HG03139 (cell line): ENCODE measurements at regions not wholly inside any gene's neighbourhood (a gene's known extent, or its start where the extent isn't known, plus 50 kb on each side); places are given as distances from the start of the nearest gene placed in this dataset.

Experiments used
- ATAC-seq: cut with Tn5 transposase; IDR thresholded peaks from one replicate; pipeline ENCODE4 v1.9.1; 2021; ENCODE audit not compliant: unreplicated experiment

DNA sequence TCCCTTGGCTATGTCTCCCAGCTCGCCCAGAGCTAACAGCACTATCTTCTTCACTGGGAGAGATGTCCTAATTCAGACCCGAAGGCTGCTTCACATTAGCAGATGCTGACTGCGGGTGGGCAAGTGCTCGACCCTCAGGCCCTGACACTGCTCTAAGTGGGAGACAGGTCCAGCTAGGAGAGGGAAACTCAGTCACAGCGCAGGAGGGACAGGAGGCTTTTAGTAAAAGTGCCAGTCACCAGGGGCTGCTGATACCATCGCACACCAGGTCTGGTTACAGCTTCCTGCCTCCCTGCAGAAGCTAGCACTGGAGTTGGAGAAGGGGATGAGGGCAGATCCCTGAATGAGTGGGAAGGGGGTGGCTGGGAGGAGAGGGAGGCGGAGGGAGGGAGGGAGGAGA, 365.8 kb upstream of the RGMA start:
- no peak for ATAC-seq

DNA sequence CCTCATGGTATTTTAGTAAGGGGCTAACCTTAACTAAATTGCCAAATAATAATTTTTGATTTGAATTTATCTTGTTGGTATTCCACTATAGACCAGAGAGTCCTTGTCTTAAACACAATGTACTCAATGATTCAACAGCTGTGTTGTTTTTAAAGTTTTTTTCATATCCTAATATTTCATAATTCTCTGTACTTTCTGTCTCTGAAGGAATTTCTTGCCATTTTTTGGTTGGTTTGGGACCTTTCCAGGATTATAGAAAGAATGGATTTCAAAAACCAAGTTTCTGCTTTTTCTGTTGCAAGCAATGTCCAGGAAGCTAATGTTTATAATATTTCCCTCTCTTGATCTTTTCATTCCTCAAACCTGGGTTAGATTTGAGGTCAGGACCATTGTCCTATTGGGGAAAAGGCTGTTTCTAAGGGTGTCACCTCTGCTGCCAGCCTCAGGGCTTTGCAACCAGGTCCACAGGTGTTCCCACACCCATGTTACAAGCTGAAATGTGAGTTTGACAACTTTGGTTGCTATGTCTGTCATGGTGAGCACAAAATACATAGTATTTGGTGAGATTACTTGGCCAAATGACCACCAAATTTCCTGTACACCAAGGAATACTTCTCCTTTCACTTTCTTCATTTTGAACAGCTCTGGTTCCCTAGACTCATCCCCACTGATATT, 363.7 kb upstream of the RGMA start:
- no peak for ATAC-seq

DNA sequence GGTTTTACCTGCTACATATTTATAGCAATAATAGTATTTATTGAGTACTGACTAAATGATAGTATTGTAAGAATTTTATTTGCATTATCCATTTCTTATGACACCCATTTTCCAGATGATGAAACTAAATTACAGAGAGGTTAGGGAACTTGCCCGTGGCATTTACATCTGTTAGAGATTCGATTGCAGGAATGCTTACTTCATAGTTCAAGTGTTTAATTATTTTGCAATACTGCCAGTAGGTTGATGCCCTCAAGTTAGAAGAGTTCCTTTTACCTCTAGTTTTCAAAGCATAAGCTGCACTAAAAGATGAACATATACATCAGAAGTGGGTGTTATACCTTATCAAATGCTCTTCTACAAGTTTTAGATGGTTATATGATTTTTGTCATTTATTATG, 362.8 kb upstream of the RGMA start:
- ATAC-seq = no peak

DNA sequence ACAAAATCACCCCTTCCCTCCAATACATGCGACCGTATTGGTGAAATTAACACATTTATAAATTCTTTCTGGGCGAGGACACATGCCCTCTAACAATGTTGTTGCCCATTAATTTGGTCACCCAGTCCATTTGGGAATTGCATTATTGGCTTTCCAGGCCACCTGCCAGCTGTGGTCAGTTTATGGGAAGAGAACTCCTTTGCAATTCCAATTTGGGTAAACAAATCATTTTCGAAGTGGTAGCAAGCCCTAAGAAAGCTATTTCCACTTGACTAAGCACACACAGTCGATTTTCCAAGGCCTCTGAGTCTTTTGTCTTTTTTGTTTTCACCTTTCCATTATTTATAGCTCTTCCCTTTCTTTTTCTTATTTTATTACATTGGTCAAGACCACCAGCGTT, 362.3 kb upstream of the RGMA start:
- no peak for ATAC-seq

DNA sequence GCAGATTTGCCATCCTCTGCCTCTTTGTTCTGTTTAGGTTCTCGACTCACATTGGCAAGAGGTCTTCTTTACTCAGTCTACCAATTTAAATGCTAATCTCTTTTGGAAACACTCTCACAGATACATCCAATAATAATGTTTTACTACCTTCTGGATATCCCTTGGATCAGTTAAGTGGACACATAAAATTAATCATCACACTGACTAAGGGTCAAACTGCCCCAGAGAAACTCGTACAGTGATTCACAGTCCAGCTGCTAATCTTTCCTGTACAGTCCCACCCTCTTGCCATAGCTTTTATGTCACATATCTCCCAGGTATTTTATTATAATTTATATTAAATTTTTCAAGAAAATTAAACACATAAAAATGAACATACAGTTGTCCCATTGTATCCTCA, 360.8 kb upstream of the RGMA start:
- no peak for ATAC-seq

DNA sequence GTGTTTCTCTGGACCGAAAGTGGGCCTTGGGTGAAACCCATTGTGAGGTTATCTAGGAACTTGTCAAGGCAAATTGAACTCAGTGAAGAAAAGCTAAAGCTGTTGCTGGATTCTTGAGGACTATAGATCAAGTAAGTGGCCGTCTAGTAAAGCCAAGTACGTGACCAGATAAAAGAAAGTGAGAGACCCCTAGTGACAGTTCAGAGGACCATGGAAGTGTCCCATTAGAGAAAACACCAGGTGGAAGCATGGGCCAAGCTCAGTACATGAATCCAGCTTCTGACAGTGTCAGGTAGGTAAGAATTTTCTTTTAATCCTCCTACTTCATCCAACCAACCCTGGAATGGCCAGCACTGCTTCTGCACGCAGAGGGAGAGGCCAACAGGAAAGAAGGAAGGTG, 349.3 kb upstream of the RGMA start:
- ATAC-seq = no peak

DNA sequence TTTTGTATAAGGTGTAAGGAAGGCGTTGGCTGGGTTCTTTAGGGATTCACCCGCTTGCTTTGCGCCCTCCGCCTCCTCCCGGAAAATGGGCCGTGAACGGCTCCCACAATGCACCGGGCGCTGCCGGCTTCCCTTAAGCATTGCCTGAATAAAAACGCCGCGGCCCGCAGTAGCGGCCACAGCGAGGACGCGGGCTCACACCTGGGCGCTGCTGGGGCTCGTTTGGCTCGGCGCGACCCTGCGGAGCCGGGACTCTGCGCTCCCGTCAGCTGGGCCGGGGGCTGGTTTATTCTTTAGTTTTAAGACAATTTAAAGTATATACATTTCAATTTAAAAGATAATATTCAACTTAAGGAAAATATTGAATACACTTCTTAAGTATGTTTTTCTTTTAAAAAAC, 343.5 kb upstream of the RGMA start:
- ATAC-seq = no peak

DNA sequence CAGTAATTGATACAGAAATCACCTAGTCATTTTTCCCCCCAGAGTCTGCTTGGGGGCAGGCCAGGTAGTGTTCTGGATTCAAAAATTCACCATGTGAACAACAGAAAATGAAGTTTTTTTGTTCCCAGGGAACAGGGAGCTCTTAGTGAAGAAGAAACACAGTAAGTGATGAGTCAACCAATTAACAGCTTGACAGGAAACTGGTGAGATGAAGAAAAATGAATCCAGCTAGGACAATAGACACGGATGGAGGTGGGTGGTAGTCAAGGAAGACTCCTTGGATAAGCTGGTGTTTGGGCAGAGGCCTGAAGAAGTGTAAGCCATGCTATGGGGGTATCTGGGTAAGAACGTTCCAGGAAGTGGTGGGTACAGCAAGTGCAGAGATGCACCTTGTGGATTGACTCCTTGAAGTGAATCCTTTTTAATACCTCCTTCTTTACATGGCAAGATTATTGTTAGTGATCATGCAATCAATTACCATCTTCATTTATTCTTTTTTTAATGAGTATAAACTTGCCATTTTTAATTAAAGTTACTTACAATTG, 339.9 kb upstream of the RGMA start:
- ATAC-seq = no peak

DNA sequence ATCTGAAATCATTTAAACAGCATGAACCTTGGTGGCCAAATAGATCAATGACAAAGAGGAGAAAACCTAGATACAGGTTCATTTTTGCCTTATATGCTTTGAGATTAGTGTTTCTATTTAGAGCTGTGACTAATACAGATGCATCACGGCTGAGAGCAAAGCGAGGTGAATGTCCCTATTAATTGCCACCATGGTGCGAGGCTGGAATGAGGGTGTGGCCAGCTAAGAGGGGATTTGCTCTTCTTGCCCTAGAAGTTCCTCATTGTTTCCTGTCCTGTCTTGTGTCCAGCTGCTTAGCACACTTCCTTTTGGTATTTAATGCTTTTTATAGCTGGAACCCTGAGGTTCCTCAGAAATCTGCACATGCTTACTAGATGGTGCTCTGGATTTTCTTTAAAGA, 339.1 kb upstream of the RGMA start:
- no peak for ATAC-seq

DNA sequence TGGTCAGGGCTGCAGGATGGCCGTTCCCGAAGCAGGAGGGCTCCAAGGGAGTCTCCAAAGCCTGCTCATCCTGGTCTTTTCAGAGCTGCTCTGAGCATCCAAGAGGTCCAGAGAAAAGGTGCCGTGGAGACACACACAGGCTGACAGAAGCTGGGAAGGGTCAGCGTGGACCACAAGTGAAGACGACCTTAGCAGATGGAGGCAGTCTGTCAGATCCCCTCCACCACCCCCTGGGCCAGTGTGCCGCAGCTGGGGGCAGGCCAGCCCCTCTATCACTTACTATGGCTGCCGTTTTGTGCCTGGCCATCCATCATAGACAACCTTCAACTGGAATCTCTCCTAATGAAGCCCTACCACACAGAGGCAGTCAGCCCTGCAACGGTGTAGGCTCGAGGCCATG, 335.1 kb upstream of the RGMA start:
- no peak for ATAC-seq

DNA sequence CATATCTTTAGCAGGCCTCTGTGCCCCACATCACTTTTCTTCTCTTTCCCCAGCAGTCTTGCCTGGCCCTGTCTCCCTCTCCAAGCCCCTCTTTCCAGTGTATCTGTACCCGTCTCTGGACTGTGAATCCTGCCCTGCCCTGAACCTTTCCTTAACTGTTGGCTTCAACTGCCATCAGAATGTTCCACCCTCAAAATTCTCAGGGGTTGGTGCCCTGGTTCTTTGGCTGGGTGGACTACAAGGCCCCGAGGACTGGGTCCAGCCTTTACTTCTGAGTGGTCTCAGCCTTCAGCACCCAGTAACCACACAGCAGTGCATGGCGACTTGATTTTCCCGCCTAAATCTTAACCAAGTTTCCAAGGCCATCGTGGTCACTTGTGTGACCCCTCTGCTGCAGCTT, 333.5 kb upstream of the RGMA start:
- ATAC-seq = no peak

DNA sequence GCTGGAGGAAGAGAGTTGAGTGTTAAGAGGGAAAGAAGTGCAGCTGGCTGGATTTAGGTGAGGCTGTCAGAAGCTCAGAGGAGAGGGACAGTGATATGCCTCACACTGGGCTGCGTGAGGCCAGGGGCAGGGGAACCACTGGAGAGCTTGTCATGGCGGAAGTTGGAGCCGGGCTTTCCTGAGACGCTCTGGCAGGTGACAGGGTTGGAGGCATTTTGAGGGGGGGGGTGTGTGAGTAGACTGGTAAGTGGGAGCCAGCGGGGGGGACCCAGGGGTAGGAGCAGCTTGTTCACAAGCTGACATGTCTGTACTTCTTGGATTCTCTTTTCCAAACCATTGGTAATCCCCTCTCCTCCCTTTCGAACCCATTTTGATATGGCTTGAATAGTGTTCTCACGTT, 331.5 kb upstream of the RGMA start:
- no peak for ATAC-seq

DNA sequence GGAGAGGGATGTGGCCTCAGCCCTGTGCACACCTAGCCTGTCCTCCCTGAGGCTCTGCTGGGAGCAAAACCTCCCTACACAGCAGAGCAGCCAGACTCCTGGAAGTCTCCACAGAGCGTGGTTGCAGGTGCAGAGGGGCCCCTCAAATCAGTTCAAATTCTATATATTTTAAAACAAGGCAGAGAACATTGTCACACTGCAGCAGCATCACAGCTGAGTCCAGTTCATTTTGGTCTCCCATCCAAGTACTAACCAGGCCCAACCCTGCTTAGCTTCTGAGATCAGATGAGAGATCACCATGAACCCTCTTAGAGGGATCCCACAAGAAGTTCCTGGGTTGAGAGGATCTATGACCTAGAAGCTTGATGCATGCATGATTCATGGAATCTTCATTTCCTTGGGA, 331.0 kb upstream of the RGMA start:
- ATAC-seq = no peak

DNA sequence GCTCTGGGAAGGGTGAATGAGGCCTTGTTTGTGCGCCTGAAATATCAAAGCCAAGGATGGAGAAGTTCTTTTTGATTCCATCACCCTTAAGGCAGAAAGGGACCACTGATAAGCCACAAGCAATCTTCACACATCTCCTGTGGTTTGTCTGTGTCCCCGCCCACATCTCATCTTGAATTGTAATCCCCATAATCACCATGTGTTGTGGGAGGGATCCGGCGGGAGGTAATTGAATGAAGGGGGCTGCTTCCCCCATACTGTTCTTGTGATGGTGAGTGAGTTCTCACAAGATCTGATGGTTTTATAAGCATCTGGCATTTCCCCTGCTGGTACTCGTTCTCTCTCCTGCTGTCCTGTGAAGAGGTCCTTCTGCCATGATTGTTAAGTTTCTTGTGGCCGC, 329.6 kb upstream of the RGMA start:
- no peak for ATAC-seq

DNA sequence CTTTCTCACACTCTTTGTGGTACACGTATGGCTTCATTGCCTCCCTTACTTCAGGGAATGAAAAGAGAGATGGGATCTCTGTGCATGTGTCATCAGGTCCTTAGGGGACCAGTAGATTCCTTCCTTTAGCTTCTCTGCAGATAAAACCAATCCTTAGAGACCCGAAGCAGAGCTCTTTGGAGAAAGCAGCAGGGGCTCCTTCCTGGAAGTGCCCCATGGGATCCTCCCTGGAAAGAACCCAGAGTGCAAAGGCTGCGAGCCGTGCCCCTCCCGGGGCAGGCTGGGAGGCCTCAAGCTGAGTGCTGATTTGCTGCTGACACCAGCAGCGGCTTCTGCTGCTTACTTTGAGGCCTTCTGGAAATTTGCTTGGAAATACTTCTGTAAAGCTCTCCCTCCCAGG, 328.6 kb upstream of the RGMA start:
- ATAC-seq = no peak

DNA sequence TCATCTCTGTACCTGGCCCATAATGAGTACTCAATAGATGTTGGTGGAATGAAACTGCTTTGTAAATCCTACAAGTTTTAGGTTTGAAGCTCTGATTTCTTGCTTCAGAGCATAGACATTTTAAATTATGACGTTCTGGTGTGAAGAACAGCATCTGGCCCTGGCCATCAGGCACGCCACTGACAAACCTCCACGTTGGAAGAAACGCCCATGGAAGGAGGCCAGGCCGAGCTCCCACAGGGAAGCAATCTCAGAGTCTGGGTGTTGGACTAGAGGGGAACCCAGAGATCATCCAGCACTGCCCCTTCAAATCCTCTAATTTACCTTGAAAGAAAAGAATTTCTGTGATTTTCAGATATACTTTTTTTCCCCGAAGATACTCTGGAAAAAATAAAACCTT, 328.1 kb upstream of the RGMA start:
- no peak for ATAC-seq

DNA sequence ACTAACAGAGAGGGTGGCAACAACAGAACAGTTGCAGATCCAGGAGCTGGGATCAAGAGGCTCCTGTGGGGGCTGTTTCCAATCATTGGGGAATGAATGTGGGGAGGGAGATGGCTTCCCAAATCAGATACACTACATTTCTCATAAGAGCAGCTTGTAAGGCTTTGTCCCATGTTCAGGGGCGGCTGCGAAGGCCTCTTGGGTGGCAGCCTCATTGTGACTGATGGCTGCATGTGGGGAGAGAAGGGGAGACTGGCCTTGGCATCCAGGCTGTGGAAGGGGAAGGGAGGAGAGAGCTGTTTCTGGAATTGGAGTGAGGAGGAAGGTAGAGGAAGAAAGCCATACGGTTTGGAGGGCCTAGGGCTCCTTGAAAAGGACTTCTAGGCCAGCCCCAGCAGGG, 326.6 kb upstream of the RGMA start:
- ATAC-seq = no peak

DNA sequence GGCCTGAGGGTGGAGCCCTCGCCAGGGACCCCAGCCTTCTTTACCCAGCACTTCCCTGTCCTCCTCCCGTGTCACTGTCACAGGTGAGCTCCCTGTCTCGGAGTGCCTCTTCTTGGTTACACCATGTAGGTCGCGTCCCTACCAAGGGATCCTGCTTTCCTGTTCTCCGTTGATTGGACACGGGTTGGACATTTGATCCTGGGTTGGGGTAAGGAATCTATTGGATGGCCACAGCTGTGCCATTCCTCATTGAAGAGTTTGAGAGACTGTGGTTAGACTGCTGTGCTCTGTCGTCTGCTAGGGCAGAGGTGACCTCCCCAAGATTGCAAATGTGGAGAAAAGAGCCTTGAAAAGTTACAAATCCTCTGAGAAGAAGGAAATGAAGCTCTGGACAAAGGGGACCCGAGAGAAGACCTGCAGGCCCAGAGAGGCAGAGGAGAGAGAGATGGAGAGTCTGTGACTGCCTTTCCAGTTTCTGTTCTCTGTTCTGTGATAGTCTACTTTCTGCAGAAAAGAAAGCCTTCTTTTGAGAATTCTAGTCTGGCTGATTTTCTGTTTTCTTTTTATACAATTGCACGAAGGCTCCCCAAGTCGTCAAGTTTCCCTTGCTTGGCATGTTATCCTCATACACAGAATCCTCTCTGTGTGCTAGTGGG, 325.7 kb upstream of the RGMA start:
- no peak for ATAC-seq

DNA sequence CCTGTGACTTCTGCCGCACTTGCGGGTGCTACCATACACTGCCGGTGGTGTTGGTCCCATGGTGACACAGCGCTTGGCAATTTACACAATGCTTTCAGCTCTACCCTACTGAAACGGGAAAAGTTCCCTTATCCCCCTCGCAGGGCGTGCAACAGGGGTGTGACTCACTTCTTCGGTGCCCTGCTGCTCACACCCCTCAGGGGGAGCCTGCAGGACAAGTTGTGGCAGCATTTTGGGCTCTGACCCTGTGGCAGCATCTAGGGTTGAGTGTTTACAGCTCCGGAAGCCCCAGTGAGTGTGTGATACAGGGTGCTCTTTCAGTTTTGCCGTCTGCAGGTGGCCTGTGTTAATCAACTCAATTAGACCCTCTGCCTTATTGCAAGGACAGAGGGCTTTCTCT, 324.7 kb upstream of the RGMA start:
- no peak for ATAC-seq

DNA sequence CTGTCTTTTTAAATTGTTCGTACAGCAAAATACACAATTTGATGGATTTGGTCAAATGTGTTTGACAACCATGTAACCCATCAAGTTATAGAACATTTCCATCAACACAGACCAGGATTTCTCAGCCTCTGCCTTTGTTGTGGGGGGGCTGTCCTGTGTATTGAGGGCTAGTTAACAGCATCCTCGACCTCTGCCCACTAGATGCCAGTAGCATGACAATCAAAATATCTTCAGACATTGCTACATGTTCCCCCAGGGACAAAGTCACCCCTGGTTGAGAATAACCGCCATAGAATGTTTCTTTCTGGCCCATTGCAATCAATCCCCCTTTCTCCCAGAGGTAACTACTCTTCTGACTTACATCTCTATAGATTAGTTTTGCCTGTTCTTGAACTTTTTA, 310.1 kb upstream of the RGMA start:
- ATAC-seq = no peak

DNA sequence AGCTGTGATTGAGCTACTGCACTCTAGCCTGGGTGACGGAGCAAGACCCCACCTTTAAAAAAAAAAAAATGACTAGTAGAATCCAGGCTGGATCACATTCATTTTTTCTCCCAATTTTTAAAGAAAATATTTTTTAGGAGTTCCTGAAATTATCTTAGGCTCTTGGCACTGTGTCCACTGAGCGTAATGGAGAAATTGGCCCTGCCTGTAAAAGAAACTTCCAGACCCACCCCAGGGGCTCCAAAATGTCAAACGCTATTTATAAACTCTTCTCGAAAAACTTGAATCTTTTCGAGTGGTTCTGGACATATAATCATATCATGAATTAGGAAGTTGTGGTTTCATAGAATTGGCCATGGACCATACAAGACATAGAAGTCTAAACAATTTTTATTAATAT, 300.2 kb upstream of the RGMA start:
- no peak for ATAC-seq

DNA sequence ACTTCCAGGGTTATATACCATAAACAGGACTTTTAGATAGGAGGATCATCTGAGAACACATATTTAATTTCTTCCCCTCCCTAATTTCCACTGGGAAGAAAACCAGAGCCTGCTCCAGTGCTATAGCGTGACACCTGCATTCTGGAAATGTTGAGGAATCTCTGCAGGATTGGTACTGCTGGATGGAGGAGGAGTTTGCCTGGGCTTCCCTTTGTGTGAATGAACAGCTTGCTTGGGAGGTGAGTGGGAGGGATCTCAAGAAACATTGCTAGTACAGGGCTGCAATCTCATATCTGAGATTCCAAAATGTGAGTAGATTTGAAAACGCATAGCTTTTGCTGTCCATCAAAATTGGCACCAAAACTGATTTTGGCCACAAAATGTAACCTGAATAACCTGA, 295.9 kb upstream of the RGMA start:
- ATAC-seq = no peak
